ENCODE measurements at regions not wholly inside any gene's neighbourhood (a gene's known extent, or its start where the extent isn't known, plus 50 kb on each side); places are given as distances from the start of the nearest gene placed in this dataset.

DNA sequence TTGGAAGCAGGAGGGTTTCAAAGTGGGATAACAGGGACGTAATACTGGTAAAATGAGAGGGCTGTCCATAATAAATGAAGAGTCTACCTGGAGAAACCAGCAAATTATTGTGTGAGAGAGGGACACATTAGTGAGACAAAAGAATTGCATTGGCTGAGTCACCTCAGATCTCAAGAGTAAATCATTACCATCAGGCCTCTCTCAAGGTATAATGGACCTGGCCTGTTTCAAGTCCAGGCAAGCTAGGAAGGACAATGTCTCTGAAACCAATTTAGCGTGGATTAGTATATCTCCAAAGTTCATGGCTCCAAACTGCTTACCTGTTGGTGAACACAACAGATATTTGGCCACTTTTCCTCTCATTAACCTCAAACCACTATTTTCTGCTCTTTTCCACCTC, 471.4 kb downstream of the CMPK2 start (continued):
- TF ChIP-seq, protein P1, sequence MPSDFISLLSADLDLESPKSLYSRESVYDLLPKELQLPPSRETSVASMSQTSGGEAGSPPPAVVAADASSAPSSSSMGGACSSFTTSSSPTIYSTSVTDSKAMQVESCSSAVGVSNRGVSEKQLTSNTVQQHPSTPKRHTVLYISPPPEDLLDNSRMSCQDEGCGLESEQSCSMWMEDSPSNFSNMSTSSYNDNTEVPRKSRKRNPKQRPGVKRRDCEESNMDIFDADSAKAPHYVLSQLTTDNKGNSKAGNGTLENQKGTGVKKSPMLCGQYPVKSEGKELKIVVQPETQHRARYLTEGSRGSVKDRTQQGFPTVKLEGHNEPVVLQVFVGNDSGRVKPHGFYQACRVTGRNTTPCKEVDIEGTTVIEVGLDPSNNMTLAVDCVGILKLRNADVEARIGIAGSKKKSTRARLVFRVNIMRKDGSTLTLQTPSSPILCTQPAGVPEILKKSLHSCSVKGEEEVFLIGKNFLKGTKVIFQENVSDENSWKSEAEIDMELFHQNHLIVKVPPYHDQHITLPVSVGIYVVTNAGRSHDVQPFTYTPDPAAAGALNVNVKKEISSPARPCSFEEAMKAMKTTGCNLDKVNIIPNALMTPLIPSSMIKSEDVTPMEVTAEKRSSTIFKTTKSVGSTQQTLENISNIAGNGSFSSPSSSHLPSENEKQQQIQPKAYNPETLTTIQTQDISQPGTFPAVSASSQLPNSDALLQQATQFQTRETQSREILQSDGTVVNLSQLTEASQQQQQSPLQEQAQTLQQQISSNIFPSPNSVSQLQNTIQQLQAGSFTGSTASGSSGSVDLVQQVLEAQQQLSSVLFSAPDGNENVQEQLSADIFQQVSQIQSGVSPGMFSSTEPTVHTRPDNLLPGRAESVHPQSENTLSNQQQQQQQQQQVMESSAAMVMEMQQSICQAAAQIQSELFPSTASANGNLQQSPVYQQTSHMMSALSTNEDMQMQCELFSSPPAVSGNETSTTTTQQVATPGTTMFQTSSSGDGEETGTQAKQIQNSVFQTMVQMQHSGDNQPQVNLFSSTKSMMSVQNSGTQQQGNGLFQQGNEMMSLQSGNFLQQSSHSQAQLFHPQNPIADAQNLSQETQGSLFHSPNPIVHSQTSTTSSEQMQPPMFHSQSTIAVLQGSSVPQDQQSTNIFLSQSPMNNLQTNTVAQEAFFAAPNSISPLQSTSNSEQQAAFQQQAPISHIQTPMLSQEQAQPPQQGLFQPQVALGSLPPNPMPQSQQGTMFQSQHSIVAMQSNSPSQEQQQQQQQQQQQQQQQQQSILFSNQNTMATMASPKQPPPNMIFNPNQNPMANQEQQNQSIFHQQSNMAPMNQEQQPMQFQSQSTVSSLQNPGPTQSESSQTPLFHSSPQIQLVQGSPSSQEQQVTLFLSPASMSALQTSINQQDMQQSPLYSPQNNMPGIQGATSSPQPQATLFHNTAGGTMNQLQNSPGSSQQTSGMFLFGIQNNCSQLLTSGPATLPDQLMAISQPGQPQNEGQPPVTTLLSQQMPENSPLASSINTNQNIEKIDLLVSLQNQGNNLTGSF (CRISPR knock-in tag; IDR thresholded peaks at IDR 0.05), result no peak
- TF ChIP-seq ZFP90 (CRISPR knock-in tag; IDR thresholded peaks at IDR 0.05; ENCODE audit: borderline replicate concordance) (no peak), CBX5 (CRISPR knock-in tag; IDR thresholded peaks at IDR 0.05; ENCODE audit: borderline replicate concordance) (no peak), TGIF2 (CRISPR knock-in tag; IDR thresholded peaks at IDR 0.05) (no peak), ZNF792 (CRISPR knock-in tag; IDR thresholded peaks at IDR 0.05) (no peak), KLF9 (CRISPR knock-in tag; IDR thresholded peaks at IDR 0.05; ENCODE audit: low read depth) (no peak), ZNF549 (CRISPR knock-in tag; IDR thresholded peaks at IDR 0.05) (no peak), ZNF496 (CRISPR knock-in tag; IDR thresholded peaks at IDR 0.05; ENCODE audit: insufficient replicate concordance) (no peak), KAT7 (CRISPR knock-in tag; IDR thresholded peaks at IDR 0.05; ENCODE audit: borderline replicate concordance) (no peak)
- TF ChIP-seq, protein P2, sequence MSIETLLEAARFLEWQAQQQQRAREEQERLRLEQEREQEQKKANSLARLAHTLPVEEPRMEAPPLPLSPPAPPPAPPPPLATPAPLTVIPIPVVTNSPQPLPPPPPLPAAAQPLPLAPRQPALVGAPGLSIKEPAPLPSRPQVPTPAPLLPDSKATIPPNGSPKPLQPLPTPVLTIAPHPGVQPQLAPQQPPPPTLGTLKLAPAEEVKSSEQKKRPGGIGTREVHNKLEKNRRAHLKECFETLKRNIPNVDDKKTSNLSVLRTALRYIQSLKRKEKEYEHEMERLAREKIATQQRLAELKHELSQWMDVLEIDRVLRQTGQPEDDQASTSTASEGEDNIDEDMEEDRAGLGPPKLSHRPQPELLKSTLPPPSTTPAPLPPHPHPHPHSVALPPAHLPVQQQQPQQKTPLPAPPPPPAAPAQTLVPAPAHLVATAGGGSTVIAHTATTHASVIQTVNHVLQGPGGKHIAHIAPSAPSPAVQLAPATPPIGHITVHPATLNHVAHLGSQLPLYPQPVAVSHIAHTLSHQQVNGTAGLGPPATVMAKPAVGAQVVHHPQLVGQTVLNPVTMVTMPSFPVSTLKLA (IDR thresholded peaks at IDR 0.05), result no peak

Measured in HepG2 (cell line).